ENCODE measurements at regions not wholly inside any gene's neighbourhood (a gene's known extent, or its start where the extent isn't known, plus 50 kb on each side); places are given as distances from the start of the nearest gene placed in this dataset.
"Not testable (repeated sequence)": the region's sequence is repeated elsewhere in the genome, so short reads cannot be mapped to it uniquely, and the experiment has no call there.

- not testable (repeated sequence) for H3K4me3 ChIP-seq (ENCODE audit: low read length); H3K27ac ChIP-seq (ENCODE audit: low read length)
- WGBS (ENCODE audit: insufficient coverage, insufficient read length) = no CpG with 5 or more reads among the region's 16 CpGs
Observed at GRCh38 chr7:73244782-73245311, 63.8 kb downstream of the NSUN5 start.

DNA sequence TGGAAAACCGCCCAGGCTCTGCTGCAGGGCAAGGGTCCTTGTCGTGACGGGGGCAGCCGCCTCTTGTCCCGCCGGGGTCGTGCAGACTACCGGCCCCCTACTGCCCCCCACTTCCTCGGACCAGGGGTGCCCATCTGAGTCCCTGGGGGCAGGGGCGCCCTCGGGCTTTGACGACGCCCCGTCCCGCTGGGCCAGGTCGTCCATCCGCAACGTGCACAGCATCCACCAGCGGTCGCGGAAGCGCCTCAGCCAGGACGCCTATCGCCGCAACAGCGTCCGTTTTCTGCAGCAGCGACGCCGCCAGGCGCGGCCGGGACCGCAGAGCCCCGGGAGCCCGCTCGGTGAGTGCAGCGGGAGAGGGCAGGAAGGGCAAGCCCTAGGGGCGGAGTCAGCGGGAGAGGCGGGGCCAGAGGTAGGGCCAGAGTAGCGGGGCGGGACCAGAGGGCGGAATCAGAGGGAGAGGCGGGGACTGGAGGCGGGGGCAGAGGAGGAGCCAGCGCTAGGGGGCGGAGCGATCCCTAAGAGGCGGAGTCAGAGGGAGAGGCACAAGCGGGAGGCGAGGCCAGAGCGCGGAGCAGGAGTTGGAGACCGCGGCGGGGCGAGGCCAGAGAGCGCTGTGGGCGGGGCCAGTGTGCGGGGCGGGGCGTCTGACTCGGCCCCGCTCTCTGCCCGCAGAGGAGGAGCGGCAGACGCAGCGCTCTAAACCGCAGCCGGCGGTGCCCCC, 73.5 kb downstream of the NSUN5 start:
- H3K36me3 ChIP-seq (ENCODE audit: control insufficient read depth, insufficient read depth, low read length); H3K27ac ChIP-seq (ENCODE audit: low read length); DNase-seq (ENCODE audit: low read depth, low spot score); H3K9me3 ChIP-seq (ENCODE audit: control insufficient read depth, insufficient read depth, low read length); H3K4me1 ChIP-seq (ENCODE audit: control insufficient read depth, insufficient read depth, low read length); H3K27me3 ChIP-seq (ENCODE audit: control insufficient read depth, insufficient read depth, low read length): not testable (repeated sequence)
- no CpG with 5 or more reads among the region's 72 CpGs for WGBS (ENCODE audit: insufficient coverage, insufficient read length)
- H3K4me3 ChIP-seq (ENCODE audit: low read length) = peak overlapping the region; percentile 50; the same call in 1 of the 2 replicates

More at GRCh38 chr7:73244782-73245311, 63.8 kb downstream of the NSUN5 start:
- not testable (repeated sequence) for H3K36me3 ChIP-seq (ENCODE audit: control insufficient read depth, insufficient read depth, low read length); DNase-seq (ENCODE audit: low read depth, low spot score); H3K27me3 ChIP-seq (ENCODE audit: control insufficient read depth, insufficient read depth, low read length); H3K9me3 ChIP-seq (ENCODE audit: control insufficient read depth, insufficient read depth, low read length); H3K4me1 ChIP-seq (ENCODE audit: control insufficient read depth, insufficient read depth, low read length)

GRCh38 chr7:73225745-73226144, 82.9 kb downstream of the NSUN5 start:
- H3K9me3 ChIP-seq (ENCODE audit: control insufficient read depth, insufficient read depth, low read length); H3K27me3 ChIP-seq (ENCODE audit: control insufficient read depth, insufficient read depth, low read length); H3K4me3 ChIP-seq (ENCODE audit: low read length); H3K4me1 ChIP-seq (ENCODE audit: control insufficient read depth, insufficient read depth, low read length); H3K27ac ChIP-seq (ENCODE audit: low read length); H3K36me3 ChIP-seq (ENCODE audit: control insufficient read depth, insufficient read depth, low read length); DNase-seq (ENCODE audit: low read depth, low spot score): not testable (repeated sequence)
- no CpG with 5 or more reads among the region's 15 CpGs for WGBS (ENCODE audit: insufficient coverage, insufficient read length)

DNA sequence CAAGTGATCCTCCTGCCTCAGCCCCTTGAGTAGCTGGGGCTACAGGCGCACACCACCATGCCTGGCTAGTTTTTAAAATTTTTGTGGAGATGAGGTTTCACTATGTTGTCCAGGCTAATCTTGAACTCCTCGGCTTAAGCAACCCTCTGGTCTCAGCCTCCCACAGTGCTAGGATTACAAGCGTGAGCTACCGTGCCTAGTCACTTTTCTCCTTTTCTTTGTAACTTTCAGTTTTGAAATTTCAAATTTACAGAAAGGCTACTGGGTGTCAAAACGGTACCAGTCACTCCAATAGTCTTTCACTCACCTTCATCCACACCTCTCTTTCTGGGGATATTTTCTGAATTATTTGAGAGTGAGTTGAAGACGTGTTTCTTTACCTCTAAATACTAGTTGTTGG, 86.9 kb downstream of the NSUN5 start:
- not testable (repeated sequence) for H3K36me3 ChIP-seq (ENCODE audit: control insufficient read depth, insufficient read depth, low read length); DNase-seq (ENCODE audit: low read depth, low spot score)
- WGBS (ENCODE audit: insufficient coverage, insufficient read length) = no CpG with 5 or more reads among the region's 6 CpGs

GRCh38 chr7:73220766-73221370, 87.8 kb downstream of the NSUN5 start:
- H3K36me3 ChIP-seq (ENCODE audit: control insufficient read depth, insufficient read depth, low read length); H3K27me3 ChIP-seq (ENCODE audit: control insufficient read depth, insufficient read depth, low read length); H3K4me1 ChIP-seq (ENCODE audit: control insufficient read depth, insufficient read depth, low read length); H3K9me3 ChIP-seq (ENCODE audit: control insufficient read depth, insufficient read depth, low read length); H3K4me3 ChIP-seq (ENCODE audit: low read length); DNase-seq (ENCODE audit: low read depth, low spot score); H3K27ac ChIP-seq (ENCODE audit: low read length): not testable (repeated sequence)
- no CpG with 5 or more reads among the region's 6 CpGs for WGBS (ENCODE audit: insufficient coverage, insufficient read length)

More for the DNA sequence above, 86.9 kb downstream of the NSUN5 start:
- H3K4me3 ChIP-seq (ENCODE audit: low read length); H3K4me1 ChIP-seq (ENCODE audit: control insufficient read depth, insufficient read depth, low read length); H3K27ac ChIP-seq (ENCODE audit: low read length); H3K9me3 ChIP-seq (ENCODE audit: control insufficient read depth, insufficient read depth, low read length); H3K27me3 ChIP-seq (ENCODE audit: control insufficient read depth, insufficient read depth, low read length): not testable (repeated sequence)

GRCh38 chr7:73220357-73220756, 88.3 kb downstream of the NSUN5 start:
- no CpG with 5 or more reads among the region's 15 CpGs for WGBS (ENCODE audit: insufficient coverage, insufficient read length)
- H3K9me3 ChIP-seq (ENCODE audit: control insufficient read depth, insufficient read depth, low read length); H3K4me3 ChIP-seq (ENCODE audit: low read length); H3K27ac ChIP-seq (ENCODE audit: low read length); H3K27me3 ChIP-seq (ENCODE audit: control insufficient read depth, insufficient read depth, low read length); H3K36me3 ChIP-seq (ENCODE audit: control insufficient read depth, insufficient read depth, low read length); DNase-seq (ENCODE audit: low read depth, low spot score); H3K4me1 ChIP-seq (ENCODE audit: control insufficient read depth, insufficient read depth, low read length): not testable (repeated sequence)

GRCh38 chr7:73218802-73219201, 89.8 kb downstream of the NSUN5 start:
- not testable (repeated sequence) for H3K27ac ChIP-seq (ENCODE audit: low read length); H3K4me3 ChIP-seq (ENCODE audit: low read length); H3K4me1 ChIP-seq (ENCODE audit: control insufficient read depth, insufficient read depth, low read length); H3K27me3 ChIP-seq (ENCODE audit: control insufficient read depth, insufficient read depth, low read length); H3K9me3 ChIP-seq (ENCODE audit: control insufficient read depth, insufficient read depth, low read length); H3K36me3 ChIP-seq (ENCODE audit: control insufficient read depth, insufficient read depth, low read length); DNase-seq (ENCODE audit: low read depth, low spot score)
- no CpG with 5 or more reads among the region's 2 CpGs for WGBS (ENCODE audit: insufficient coverage, insufficient read length)

DNA sequence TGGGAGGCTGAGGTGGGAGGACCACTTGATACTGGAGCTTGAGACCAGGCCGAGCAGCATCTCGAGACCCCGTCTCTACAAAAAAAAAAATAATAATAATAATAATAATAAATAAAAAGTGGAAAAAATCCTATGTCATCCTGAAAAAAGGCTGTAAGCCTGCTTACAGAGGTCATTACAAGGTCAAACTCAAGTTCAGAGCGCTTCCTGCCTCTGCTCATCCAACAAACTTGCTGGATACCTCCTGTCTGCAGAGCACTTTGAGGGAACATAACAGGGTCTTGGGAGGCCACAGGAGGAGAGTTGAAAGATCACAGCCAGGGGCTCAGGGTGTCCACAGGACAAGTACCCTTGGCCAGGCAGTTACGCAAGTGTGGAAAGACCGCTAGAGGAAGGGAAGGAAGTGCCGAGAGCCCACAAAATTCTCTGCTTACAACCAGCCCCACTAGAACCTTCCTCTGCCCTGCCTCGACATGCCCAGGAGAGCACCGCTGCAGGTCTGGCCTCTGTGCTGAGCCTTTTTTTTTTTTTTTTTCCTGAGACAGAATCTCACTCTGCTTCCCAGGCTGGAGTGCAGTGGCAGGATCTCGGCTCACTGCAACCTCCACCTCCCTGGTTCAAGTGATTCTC, 92.5 kb downstream of the NSUN5 start:
- H3K4me3 ChIP-seq (ENCODE audit: low read length); H3K9me3 ChIP-seq (ENCODE audit: control insufficient read depth, insufficient read depth, low read length); H3K4me1 ChIP-seq (ENCODE audit: control insufficient read depth, insufficient read depth, low read length); H3K27ac ChIP-seq (ENCODE audit: low read length); H3K36me3 ChIP-seq (ENCODE audit: control insufficient read depth, insufficient read depth, low read length); H3K27me3 ChIP-seq (ENCODE audit: control insufficient read depth, insufficient read depth, low read length); DNase-seq (ENCODE audit: low read depth, low spot score): not testable (repeated sequence)
- WGBS (ENCODE audit: insufficient coverage, insufficient read length) = no CpG with 5 or more reads among the region's 10 CpGs

DNA sequence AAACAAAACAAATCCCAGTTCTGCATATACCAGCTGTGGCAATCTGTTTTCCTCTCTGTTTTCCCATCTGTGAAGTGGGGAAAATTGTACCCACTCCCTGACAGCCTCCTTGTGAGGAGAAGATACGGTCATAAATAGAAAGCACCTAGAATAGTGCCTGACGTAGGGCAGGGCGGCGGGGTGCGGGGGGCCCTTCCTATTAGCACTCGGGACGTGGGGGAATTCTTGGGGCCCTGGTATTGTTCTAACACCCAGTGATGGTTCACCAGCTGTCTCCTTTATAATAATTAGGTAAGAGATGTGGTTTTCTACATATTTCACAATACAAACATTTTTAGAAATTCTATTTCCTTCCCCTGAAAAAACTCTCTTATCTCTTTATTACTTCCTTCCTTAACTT, 93.4 kb downstream of the NSUN5 start:
- not testable (repeated sequence) for H3K36me3 ChIP-seq (ENCODE audit: control insufficient read depth, insufficient read depth, low read length); H3K9me3 ChIP-seq (ENCODE audit: control insufficient read depth, insufficient read depth, low read length); H3K27ac ChIP-seq (ENCODE audit: low read length); DNase-seq (ENCODE audit: low read depth, low spot score); H3K4me1 ChIP-seq (ENCODE audit: control insufficient read depth, insufficient read depth, low read length); H3K4me3 ChIP-seq (ENCODE audit: low read length); H3K27me3 ChIP-seq (ENCODE audit: control insufficient read depth, insufficient read depth, low read length)
- no CpG with 5 or more reads among the region's 7 CpGs for WGBS (ENCODE audit: insufficient coverage, insufficient read length)

DNA sequence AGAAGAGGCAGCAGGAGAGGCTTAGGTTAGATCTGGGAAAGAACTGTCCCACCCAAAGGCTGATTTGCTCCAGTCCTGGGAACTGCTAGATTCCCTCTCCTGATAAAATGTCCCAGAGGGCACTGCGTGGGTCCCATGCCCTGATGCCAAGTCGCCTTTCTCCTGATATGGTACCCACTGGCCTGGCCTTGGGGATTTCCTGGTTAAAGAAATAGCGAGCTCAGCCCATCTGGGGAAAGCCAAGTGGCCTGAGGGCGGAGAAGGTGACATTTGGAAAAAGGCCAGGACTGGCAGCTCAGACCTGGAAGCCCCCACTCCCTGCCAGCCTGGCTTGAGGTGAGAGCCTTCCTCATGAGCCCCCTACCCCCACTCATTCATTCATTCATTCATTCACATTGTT, 94.2 kb downstream of the NSUN5 start:
- not testable (repeated sequence) for H3K9me3 ChIP-seq (ENCODE audit: control insufficient read depth, insufficient read depth, low read length); H3K36me3 ChIP-seq (ENCODE audit: control insufficient read depth, insufficient read depth, low read length); H3K4me3 ChIP-seq (ENCODE audit: low read length); DNase-seq (ENCODE audit: low read depth, low spot score); H3K4me1 ChIP-seq (ENCODE audit: control insufficient read depth, insufficient read depth, low read length); H3K27me3 ChIP-seq (ENCODE audit: control insufficient read depth, insufficient read depth, low read length); H3K27ac ChIP-seq (ENCODE audit: low read length)
- WGBS (ENCODE audit: insufficient coverage, insufficient read length) = no CpG with 5 or more reads among the region's 4 CpGs
